Progenitor cell of endocrine pancreas (in vitro differentiated cells): ENCODE measurements at regions not wholly inside any gene's neighbourhood (a gene's known extent, or its start where the extent isn't known, plus 50 kb on each side); places are given as distances from the start of the nearest gene placed in this dataset.

Experiments
- DNase-seq: peaks from one replicate; pipeline ENCODE4 v3.0.0; 2021; ENCODE audit warnings: low spot score; ENCODE audit not compliant: unreplicated experiment
- H3K27ac Mint-ChIP-seq: 2 replicates; pipeline ENCODE4 v1.8.0; 2021; ENCODE audit warnings: mild to moderate bottlenecking, moderate library complexity, mixed read lengths
- H3K27me3 Mint-ChIP-seq: 2 replicates; pipeline ENCODE4 v1.8.0; 2021; ENCODE audit warnings: mixed read lengths
- H3K36me3 Mint-ChIP-seq: 2 replicates; pipeline ENCODE4 v1.8.0; 2022; ENCODE audit warnings: mixed read lengths; ENCODE audit not compliant: insufficient read depth
- H3K4me1 Mint-ChIP-seq: 2 replicates; pipeline ENCODE4 v1.8.0; 2021; ENCODE audit warnings: low read depth, mixed read lengths
- H3K4me3 Mint-ChIP-seq: 2 replicates; pipeline ENCODE4 v1.8.0; 2021; ENCODE audit warnings: low read depth, mild to moderate bottlenecking, moderate library complexity, mixed read lengths
- H3K9me3 Mint-ChIP-seq: 2 replicates; pipeline ENCODE4 v1.8.0; 2021; ENCODE audit warnings: low read depth, mixed read lengths
- TF ChIP-seq, protein P1 (sequence below): fragments of 200-600 bp; sonication (generic); IDR thresholded peaks from one replicate; pipeline ENCODE4 v1.5.0; 2021; ENCODE audit warnings: antibody characterized with exemption, mild to moderate bottlenecking; ENCODE audit not compliant: unreplicated experiment

GRCh38 chr7:24499871-24500270 lies 73.4 kb upstream of the PALS2 start:
- DNase-seq, result no peak
- Mint-ChIP-seq H3K9me3 (no peaks in the 10 kb centered on the region), H3K4me3 (no peak overlapping the region), H3K4me1 (peaks cover 11% of the 10 kb centered on the region), H3K36me3 (no peaks in the 10 kb centered on the region), H3K27me3 (no peaks in the 10 kb centered on the region), H3K27ac (no peak overlapping the region)
- TF ChIP-seq, protein P1, sequence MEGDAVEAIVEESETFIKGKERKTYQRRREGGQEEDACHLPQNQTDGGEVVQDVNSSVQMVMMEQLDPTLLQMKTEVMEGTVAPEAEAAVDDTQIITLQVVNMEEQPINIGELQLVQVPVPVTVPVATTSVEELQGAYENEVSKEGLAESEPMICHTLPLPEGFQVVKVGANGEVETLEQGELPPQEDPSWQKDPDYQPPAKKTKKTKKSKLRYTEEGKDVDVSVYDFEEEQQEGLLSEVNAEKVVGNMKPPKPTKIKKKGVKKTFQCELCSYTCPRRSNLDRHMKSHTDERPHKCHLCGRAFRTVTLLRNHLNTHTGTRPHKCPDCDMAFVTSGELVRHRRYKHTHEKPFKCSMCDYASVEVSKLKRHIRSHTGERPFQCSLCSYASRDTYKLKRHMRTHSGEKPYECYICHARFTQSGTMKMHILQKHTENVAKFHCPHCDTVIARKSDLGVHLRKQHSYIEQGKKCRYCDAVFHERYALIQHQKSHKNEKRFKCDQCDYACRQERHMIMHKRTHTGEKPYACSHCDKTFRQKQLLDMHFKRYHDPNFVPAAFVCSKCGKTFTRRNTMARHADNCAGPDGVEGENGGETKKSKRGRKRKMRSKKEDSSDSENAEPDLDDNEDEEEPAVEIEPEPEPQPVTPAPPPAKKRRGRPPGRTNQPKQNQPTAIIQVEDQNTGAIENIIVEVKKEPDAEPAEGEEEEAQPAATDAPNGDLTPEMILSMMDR, result no peak

- DNase-seq, result no peak
- Mint-ChIP-seq H3K36me3 (no peaks in the 10 kb centered on the region), H3K4me1 (peaks cover 11% of the 10 kb centered on the region), H3K9me3 (no peaks in the 10 kb centered on the region), H3K4me3 (no peak overlapping the region), H3K27ac (no peak overlapping the region), H3K27me3 (no peaks in the 10 kb centered on the region)
- TF ChIP-seq, protein P1, result no peak
Observed at GRCh38 chr7:24500599-24500998, 72.7 kb upstream of the PALS2 start.

DNA sequence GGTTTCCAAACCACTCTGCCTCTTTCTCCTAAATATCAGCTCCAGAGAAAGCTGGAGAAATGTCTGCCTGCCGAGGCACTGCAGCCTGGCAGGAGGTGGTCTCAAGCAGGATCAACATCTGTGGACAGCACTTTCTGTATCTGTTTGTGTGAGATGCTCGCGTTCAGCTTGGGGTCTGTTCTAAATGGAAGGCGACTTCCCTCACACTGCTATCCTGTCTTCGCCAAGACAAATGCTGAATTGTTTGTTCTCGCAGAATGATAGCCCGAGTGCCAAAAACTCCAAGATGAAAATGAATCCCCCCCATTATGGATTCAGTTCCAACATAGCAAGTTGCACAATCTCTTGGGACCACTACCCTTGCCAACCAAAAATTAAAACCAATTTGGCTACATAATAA lies 72.2 kb upstream of the PALS2 start:
- H3K27me3 Mint-ChIP-seq, result no peaks in the 10 kb centered on the region
- H3K9me3 Mint-ChIP-seq, result no peaks in the 10 kb centered on the region
- no peak for DNase-seq
- H3K4me3 Mint-ChIP-seq, result no peak overlapping the region
- no peaks in the 10 kb centered on the region for H3K36me3 Mint-ChIP-seq
- H3K4me1 Mint-ChIP-seq, result peaks cover 11% of the 10 kb centered on the region
- TF ChIP-seq, protein P1, result no peak
- H3K27ac Mint-ChIP-seq, result no peak overlapping the region

GRCh38 chr7:24501443-24502134 lies 71.7 kb upstream of the PALS2 start:
- TF ChIP-seq, protein P1, result no peak
- H3K36me3 Mint-ChIP-seq, result no peaks in the 10 kb centered on the region
- H3K4me3 Mint-ChIP-seq, result no peak overlapping the region
- no peak overlapping the region for H3K27ac Mint-ChIP-seq
- peaks cover 3% of the 10 kb centered on the region for H3K9me3 Mint-ChIP-seq
- H3K4me1 Mint-ChIP-seq, result peaks cover 11% of the 10 kb centered on the region
- H3K27me3 Mint-ChIP-seq, result no peaks in the 10 kb centered on the region
- DNase-seq, result no peak

DNA sequence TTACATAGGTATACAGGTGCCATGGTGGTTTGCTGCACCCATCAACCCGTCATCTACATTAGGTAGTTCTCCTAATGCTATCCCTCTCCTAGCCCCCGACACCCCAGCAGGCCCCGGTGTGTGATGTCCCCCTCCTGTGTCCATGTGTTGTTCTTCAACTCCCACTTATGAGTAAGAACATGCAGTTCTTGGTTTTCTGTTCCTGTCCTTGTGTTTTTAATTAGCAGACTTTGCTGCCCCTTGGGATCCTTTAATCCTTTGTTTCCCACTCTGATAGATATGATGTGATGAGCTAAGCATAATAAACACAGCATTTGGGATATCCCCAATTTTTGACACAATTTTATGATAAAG lies 71.1 kb upstream of the PALS2 start:
- Mint-ChIP-seq H3K9me3 (peaks cover 3% of the 10 kb centered on the region), H3K27me3 (no peaks in the 10 kb centered on the region), H3K36me3 (no peaks in the 10 kb centered on the region), H3K4me1 (peaks cover 11% of the 10 kb centered on the region), H3K27ac (no peak overlapping the region), H3K4me3 (no peak overlapping the region)
- TF ChIP-seq, protein P1, result no peak
- DNase-seq, result no peak
